NT2/D1 (cell line): ENCODE measurements at regions not wholly inside any gene's neighbourhood (a gene's known extent, or its start where the extent isn't known, plus 50 kb on each side); places are given as distances from the start of the nearest gene placed in this dataset.
"Not testable (repeated sequence)": the region's sequence is repeated elsewhere in the genome, so short reads cannot be mapped to it uniquely, and the experiment has no call there.

ENCODE experiments used
- SUZ12 ChIP-seq: IDR thresholded peaks from 2 replicates; pipeline ENCODE4 v1.6.1; 2011; ENCODE audit not compliant: insufficient read length, insufficient read depth; ENCODE audit errors: extremely low read depth
- YY1 ChIP-seq: IDR thresholded peaks from 2 replicates; pipeline ENCODE4 v1.6.1; 2011; ENCODE audit not compliant: insufficient read length, insufficient read depth
- ZNF274 ChIP-seq: IDR thresholded peaks from 2 replicates; pipeline ENCODE4 v1.6.1; 2011; ENCODE audit warnings: mild to moderate bottlenecking, low read depth, low read length

DNA sequence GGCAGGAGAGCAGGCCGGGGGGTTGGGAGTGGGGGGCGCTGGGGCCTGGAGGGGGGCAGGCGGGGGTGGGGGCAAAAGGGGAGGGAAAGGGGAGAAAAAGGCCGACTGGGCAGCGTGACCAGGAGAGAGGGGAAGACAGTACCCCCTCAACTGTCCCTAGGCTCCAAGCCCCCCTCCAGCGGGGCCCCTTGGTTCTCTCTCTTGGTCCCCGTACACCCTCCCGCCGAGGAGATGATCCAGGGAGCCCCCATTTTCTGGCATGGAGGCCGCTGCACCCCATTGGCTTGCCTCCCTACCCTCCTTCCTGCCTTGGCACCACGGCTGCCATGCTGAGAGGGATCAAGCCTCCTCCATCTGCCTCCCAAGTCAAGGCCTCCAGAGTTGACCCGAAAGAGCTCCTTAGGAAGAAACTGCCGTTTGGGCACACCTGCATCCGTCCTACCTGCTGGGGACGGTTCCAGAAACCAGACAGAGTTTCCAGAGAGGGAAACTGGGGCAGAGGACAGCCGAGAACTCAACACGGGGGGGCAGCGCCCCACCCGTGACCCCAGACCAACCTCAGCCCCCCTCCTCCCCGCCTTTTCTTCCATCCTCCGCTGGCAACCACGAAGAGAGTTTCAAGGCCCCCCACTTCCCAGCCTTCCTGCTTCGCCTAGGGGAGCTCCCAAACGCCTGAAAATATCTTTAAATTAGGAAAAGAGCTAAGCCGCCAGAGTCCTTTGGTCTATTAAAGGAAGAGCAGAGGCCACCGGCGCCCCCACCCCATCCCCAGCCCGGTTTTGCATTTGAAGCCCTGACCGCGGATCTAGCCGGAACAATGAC, 155.9 kb downstream of the CRLF3 start:
- not testable (repeated sequence) for TF ChIP-seq YY1, SUZ12, ZNF274
